Neuronal stem cell (in vitro differentiated cells): ENCODE measurements at regions not wholly inside any gene's neighbourhood (a gene's known extent, or its start where the extent isn't known, plus 50 kb on each side); places are given as distances from the start of the nearest gene placed in this dataset.

Experiments used
- DNase-seq: peaks from one replicate; pipeline ENCODE4 v3.0.0-alpha.2; 2013; ENCODE audit warnings: low spot score
- H2AFZ ChIP-seq: one replicate; pipeline ENCODE4 v1.6.1; 2013; ENCODE audit warnings: mild to moderate bottlenecking, low read length, inconsistent platforms
- H2AK5ac ChIP-seq: 2 replicates; pipeline ENCODE4 v1.6.1; 2013; ENCODE audit warnings: low read depth, mild to moderate bottlenecking, inconsistent platforms, low read length, moderate library complexity, mixed read lengths
- H2BK120ac ChIP-seq: 2 replicates; pipeline ENCODE4 v1.6.1; 2013; ENCODE audit warnings: low read depth, mild to moderate bottlenecking, inconsistent platforms, low read length, moderate library complexity, mixed read lengths
- H2BK12ac ChIP-seq: one replicate; pipeline ENCODE4 v1.6.1; 2013; ENCODE audit warnings: low read length, inconsistent platforms
- H2BK15ac ChIP-seq: 2 replicates; pipeline ENCODE4 v1.6.1; 2013; ENCODE audit warnings: mild to moderate bottlenecking, low read length, inconsistent platforms, mixed read lengths
- H2BK5ac ChIP-seq: one replicate; pipeline ENCODE4 v1.6.1; 2013; ENCODE audit warnings: inconsistent platforms, mild to moderate bottlenecking, low read length, moderate library complexity
- H3K14ac ChIP-seq: one replicate; pipeline ENCODE4 v1.6.1; 2013; ENCODE audit warnings: low read length, inconsistent platforms
- H3K18ac ChIP-seq: 2 replicates; pipeline ENCODE4 v1.6.1; 2013; ENCODE audit warnings: low read length, inconsistent platforms
- H3K23ac ChIP-seq: 2 replicates; pipeline ENCODE4 v1.6.1; 2013; ENCODE audit warnings: low read depth, mild to moderate bottlenecking, mixed read lengths, low read length, inconsistent platforms; ENCODE audit not compliant: poor library complexity
- H3K27ac ChIP-seq: replicated peaks from 3 replicates; pipeline ENCODE4 v1.5.1; 2013; ENCODE audit warnings: low read length, inconsistent platforms
- H3K27me3 ChIP-seq, 3 experiments: 2 replicates each; pipeline ENCODE4 v1.6.1; 2013; ENCODE audit warnings: low read length in 3 of 3, mild to moderate bottlenecking in 2 of 3, inconsistent platforms in 1 of 3, low read depth in 1 of 3, mixed read lengths in 1 of 3, moderate library complexity in 1 of 3; ENCODE audit not compliant: control insufficient read depth in 3 of 3, insufficient read depth in 3 of 3
- H3K36me3 ChIP-seq, 2 donors: replicated peaks in 1 of 2; 2 replicates each; pipeline ENCODE4 v1.6.1; 2013; ENCODE audit warnings: low read length in 2 of 2; ENCODE audit not compliant: control insufficient read depth in 2 of 2, insufficient read depth in 2 of 2
- H3K4ac ChIP-seq: 2 replicates; pipeline ENCODE4 v1.6.1; 2013; ENCODE audit warnings: inconsistent platforms, mild to moderate bottlenecking, low read length, moderate library complexity
- H3K4me1 ChIP-seq, 2 donors: 1 replicate in 1 of 2; 2 replicates in 1 of 2; pipeline ENCODE4 v1.6.1; 2013; ENCODE audit warnings: low read length in 2 of 2, low read depth in 1 of 2; ENCODE audit not compliant: control insufficient read depth in 2 of 2, insufficient read depth in 1 of 2
- H3K4me2 ChIP-seq: one replicate; pipeline ENCODE4 v1.6.1; 2013; ENCODE audit warnings: mild to moderate bottlenecking, low read length, inconsistent platforms; ENCODE audit not compliant: insufficient read depth, poor library complexity, severe bottlenecking
- H3K4me3 ChIP-seq, 2 donors: 2 replicates each; pipeline ENCODE4 v1.5.1; 2013; ENCODE audit warnings: low read length in 2 of 2, mild to moderate bottlenecking in 2 of 2, inconsistent platforms in 1 of 2, moderate library complexity in 1 of 2
- H3K79me1 ChIP-seq: one replicate; pipeline ENCODE4 v1.6.1; 2013; ENCODE audit warnings: low read depth, mild to moderate bottlenecking, inconsistent platforms, low read length, moderate library complexity
- H3K9ac ChIP-seq: one replicate; pipeline ENCODE4 v1.6.1; 2013; ENCODE audit warnings: mild to moderate bottlenecking, low read depth, low read length, inconsistent platforms; ENCODE audit not compliant: poor library complexity
- H3K9me3 ChIP-seq, 2 donors: replicated peaks in 1 of 2; 2 replicates each; pipeline versions ENCODE3 to v1.6.1; 2013; ENCODE audit warnings: low read length in 2 of 2, mild to moderate bottlenecking in 2 of 2, inconsistent platforms in 1 of 2, low read depth in 1 of 2, mixed read lengths in 1 of 2, moderate library complexity in 1 of 2; ENCODE audit not compliant: control insufficient read depth in 2 of 2, insufficient read depth in 1 of 2
- H4K8ac ChIP-seq: one replicate; pipeline ENCODE4 v1.6.1; 2013; ENCODE audit warnings: low read depth, mild to moderate bottlenecking, inconsistent platforms, low read length, moderate library complexity
- H4K91ac ChIP-seq: one replicate; pipeline ENCODE4 v1.6.1; 2013; ENCODE audit warnings: low read length, low read depth, mild to moderate bottlenecking, inconsistent platforms; ENCODE audit not compliant: poor library complexity
- WGBS, 2 donors: extraction: QIAGEN DNeasy Blood & Tissue Kit; methylation state at CpG; one replicate each; pipeline ENCODE4 v1.1.7; 2013; ENCODE audit warnings: missing lambda C conversion rate in 2 of 2, mixed read lengths in 1 of 2; ENCODE audit not compliant: insufficient read length in 2 of 2, insufficient replicate concordance in 1 of 2; ENCODE audit errors: extremely low coverage in 2 of 2; 5-methylcytosine and 5-hydroxymethylcytosine counted together

DNA sequence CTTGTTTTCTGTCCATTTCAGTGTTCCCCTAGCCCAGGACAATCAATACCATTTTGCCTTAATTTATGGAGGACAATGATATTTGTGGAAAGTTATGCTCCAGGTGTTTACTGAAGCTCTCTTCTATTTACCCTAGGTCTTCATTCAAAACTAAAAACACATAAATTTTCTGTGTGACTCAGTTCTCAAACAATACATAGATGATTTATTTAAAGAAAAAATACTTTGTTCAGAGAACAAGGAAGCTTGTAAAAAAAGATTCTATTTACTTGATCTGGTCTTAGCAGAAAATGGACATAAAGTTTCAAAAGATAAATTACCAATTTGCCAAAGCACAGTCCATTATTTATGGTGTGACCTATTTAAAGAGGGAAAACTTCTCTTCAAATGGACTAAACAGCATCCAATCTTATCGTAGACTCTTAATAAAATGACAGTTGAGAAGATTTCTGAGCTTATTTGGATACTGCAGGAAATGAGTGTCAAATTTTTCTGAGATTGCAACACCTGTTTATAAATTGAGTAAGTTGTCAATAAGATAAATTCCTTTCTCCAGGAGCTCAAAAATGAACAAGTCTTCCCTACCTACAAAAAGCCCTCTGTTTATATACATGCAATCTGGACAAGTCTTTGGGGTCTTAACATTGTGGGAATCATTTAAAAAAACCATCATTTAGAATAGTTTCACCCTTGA lies 627.2 kb downstream of the PSAT1 start:
- no peak overlapping the region for H3K27ac ChIP-seq
- H2AK5ac ChIP-seq: no peak overlapping the region
- no peak overlapping the region for H3K9ac ChIP-seq
- no peaks in the 10 kb centered on the region for H3K36me3 ChIP-seq
- H3K4ac ChIP-seq: no peak overlapping the region
- H3K14ac ChIP-seq: no peak overlapping the region
- no peak overlapping the region for H2AFZ ChIP-seq
- H3K18ac ChIP-seq: no peak overlapping the region
- H2BK12ac ChIP-seq: no peak overlapping the region
- no peaks in the 10 kb centered on the region for H3K4me1 ChIP-seq
- H3K4me2 ChIP-seq: no peak overlapping the region
- no peaks in the 10 kb centered on the region for H3K27me3 ChIP-seq
- H3K79me1 ChIP-seq: no peaks in the 10 kb centered on the region
- no peak overlapping the region for H2BK15ac ChIP-seq
- no peak overlapping the region for H2BK5ac ChIP-seq
- H2BK120ac ChIP-seq: no peak overlapping the region
- DNase-seq: no peak
- no peak overlapping the region for H4K8ac ChIP-seq
- H3K4me3 ChIP-seq: no peak overlapping the region
- no CpG with 5 or more reads among the region's 1 CpG for WGBS, 2 donors
- no peak overlapping the region for H3K23ac ChIP-seq
- no peaks in the 10 kb centered on the region for H3K9me3 ChIP-seq
- H4K91ac ChIP-seq: no peak overlapping the region

DNA sequence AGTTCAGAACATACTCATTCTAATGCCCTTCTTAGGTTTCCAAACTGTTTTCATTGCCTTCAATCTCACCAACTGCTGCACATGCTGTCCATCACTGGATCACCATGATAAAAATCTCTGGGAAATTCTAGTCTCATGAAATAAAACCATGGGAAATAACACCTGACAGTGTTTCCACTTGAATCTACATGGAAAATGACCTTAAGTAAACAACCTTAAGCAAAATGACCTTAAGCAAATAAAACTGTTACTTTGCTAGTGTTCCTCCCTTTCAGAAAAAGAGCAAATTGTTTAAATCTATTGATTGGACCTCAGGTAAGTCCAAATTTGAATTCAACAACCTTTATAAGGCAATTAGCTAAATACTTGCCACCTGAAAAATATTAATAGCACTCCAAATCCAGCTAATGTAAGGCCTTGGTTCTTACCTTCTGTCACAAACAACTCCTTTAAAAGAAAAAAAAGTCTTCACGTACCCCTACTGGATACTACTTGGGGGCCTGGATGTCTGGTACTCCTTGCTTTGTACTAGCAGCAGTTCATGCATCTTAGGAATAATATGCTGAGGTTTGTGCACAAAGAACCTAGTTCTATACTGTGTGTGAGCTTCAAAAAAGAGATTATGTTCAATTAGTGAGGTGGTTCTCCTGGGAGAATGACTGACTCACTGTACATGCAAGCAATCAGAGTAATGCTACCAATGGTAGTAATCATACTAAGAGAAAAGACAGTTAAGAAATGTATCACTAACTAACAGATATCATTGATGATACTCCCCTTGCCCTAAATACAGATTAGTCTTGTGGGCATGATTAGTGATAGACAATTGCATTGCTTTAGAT lies 630.4 kb downstream of the PSAT1 start:
- H2BK120ac ChIP-seq: no peak overlapping the region
- no peak overlapping the region for H2AFZ ChIP-seq
- H3K14ac ChIP-seq: no peak overlapping the region
- H4K91ac ChIP-seq: no peak overlapping the region
- H3K27me3 ChIP-seq: no peaks in the 10 kb centered on the region
- DNase-seq: no peak
- H3K4me3 ChIP-seq: no peak overlapping the region
- H3K36me3 ChIP-seq: no peaks in the 10 kb centered on the region
- no peak overlapping the region for H3K23ac ChIP-seq
- no peak overlapping the region for H3K18ac ChIP-seq
- WGBS, 2 donors: no CpG with 5 or more reads among the region's 1 CpG
- no peak overlapping the region for H2AK5ac ChIP-seq
- no peak overlapping the region for H3K27ac ChIP-seq
- no peak overlapping the region for H2BK15ac ChIP-seq
- H3K4ac ChIP-seq: no peak overlapping the region
- H3K79me1 ChIP-seq: no peaks in the 10 kb centered on the region
- H3K9me3 ChIP-seq: peaks cover 0 to 2% of the 10 kb centered on the region in 2 donors
- no peak overlapping the region for H3K4me2 ChIP-seq
- no peak overlapping the region for H2BK5ac ChIP-seq
- no peak overlapping the region for H4K8ac ChIP-seq
- H2BK12ac ChIP-seq: no peak overlapping the region
- no peaks in the 10 kb centered on the region for H3K4me1 ChIP-seq
- no peak overlapping the region for H3K9ac ChIP-seq

DNA sequence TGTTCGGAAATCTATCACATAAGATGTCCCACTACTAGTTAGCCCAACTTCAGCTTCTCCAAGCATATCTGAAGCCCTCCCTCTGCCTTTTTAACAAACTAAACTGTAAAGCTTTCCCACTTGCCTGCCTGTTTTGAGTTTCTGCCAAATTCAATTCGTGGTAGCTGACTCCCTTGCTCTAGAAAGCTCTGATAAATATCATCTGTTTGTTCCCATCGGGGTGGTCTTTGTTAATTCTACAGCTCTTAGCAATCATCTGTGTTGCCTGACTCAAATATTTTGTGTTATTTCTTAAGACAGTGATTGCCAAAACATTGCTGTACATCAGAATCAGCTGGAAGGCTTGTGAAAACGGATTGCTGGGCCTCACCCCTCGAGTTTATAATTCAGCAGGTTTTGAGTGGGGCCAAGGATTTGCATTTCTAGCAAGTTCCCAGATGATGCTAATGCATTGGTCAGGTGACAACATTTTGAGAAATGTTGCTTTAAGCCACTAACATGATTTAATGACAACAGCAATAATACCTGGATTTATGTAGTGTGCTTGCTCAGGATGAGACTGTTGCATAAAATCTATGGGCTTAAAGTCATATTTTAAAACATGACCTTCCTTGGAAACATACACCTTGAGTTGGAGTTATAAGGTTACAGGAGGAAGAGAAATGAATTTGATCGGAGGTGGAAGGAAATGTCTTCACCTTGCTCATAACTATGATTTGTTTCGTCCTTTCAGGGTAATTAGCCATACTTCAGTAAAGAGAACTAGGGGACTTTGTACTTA lies 631.9 kb downstream of the PSAT1 start:
- Histone ChIP-seq H3K9ac (no peak overlapping the region), H3K4me3 (no peak overlapping the region), H3K14ac (no peak overlapping the region), H3K4ac (no peak overlapping the region), H2AFZ (no peak overlapping the region), H3K79me1 (no peaks in the 10 kb centered on the region), H4K91ac (no peak overlapping the region), H2BK15ac (no peak overlapping the region), H3K18ac (no peak overlapping the region), H2BK120ac (no peak overlapping the region), H2BK12ac (no peak overlapping the region), H3K23ac (no peak overlapping the region), H3K27ac (no peak overlapping the region), H3K9me3 (peaks cover 0 to 2% of the 10 kb centered on the region in 2 donors), H3K4me2 (no peak overlapping the region), H4K8ac (no peak overlapping the region), H3K27me3 (no peaks in the 10 kb centered on the region), H3K4me1 (no peaks in the 10 kb centered on the region), H2BK5ac (no peak overlapping the region), H3K36me3 (no peaks in the 10 kb centered on the region), H2AK5ac (no peak overlapping the region)
- DNase-seq: no peak
- no CpG with 5 or more reads among the region's 7 CpGs for WGBS, 2 donors

DNA sequence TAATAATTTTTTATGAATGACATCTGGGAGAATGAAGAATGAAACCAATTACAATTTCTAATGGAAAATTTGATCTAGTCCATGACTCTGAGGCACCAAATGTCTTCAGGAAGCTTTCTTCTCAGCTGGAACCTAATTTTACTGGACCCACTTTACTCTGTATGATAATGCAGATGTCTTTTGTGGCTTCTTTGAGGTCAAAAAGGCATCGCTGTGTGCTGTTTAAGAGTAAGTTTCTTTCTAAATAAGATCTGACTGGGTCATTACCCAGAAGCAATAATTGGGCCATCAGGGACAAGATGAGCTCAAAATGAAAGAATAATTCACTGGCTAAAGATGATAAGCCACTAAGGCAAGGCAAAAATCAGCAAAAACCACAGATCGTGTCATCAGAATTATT lies 633.4 kb downstream of the PSAT1 start:
- peaks cover 0 to 2% of the 10 kb centered on the region in 2 donors for H3K9me3 ChIP-seq
- no peak overlapping the region for H3K4me3 ChIP-seq
- H2BK5ac ChIP-seq: no peak overlapping the region
- H3K36me3 ChIP-seq: no peaks in the 10 kb centered on the region
- no peak overlapping the region for H2BK120ac ChIP-seq
- no peak overlapping the region for H3K23ac ChIP-seq
- H3K4ac ChIP-seq: no peak overlapping the region
- H2BK12ac ChIP-seq: no peak overlapping the region
- H4K8ac ChIP-seq: no peak overlapping the region
- no peak overlapping the region for H3K4me2 ChIP-seq
- DNase-seq: no peak
- H4K91ac ChIP-seq: no peak overlapping the region
- WGBS, 2 donors: no CpG with 5 or more reads among the region's 2 CpGs
- H2AFZ ChIP-seq: no peak overlapping the region
- H2BK15ac ChIP-seq: no peak overlapping the region
- no peak overlapping the region for H2AK5ac ChIP-seq
- H3K14ac ChIP-seq: no peak overlapping the region
- no peak overlapping the region for H3K27ac ChIP-seq
- no peak overlapping the region for H3K9ac ChIP-seq
- H3K18ac ChIP-seq: no peak overlapping the region
- H3K27me3 ChIP-seq: no peaks in the 10 kb centered on the region
- H3K79me1 ChIP-seq: no peaks in the 10 kb centered on the region
- no peaks in the 10 kb centered on the region for H3K4me1 ChIP-seq
